ENCODE measurements at regions not wholly inside any gene's neighbourhood (a gene's known extent, or its start where the extent isn't known, plus 50 kb on each side); places are given as distances from the start of the nearest gene placed in this dataset.
"Not testable (repeated sequence)": the region's sequence is repeated elsewhere in the genome, so short reads cannot be mapped to it uniquely, and the experiment has no call there.

GRCh38 chr16:59574296-59574695 lies 840.2 kb upstream of the GOT2 start:
- DNase-seq = no peak

GRCh38 chr16:59573528-59574271 lies 839.6 kb upstream of the GOT2 start:
- DNase-seq = no peak

GRCh38 chr16:59567496-59567895 lies 833.4 kb upstream of the GOT2 start:
- no peak for DNase-seq

- DNase-seq = no peak
Measured at GRCh38 chr16:59566446-59566845, 832.3 kb upstream of the GOT2 start.

- no peak for DNase-seq
Measured at GRCh38 chr16:59558679-59559078, 824.6 kb upstream of the GOT2 start.

- DNase-seq = no peak
Measured at GRCh38 chr16:59552164-59552563, 818.0 kb upstream of the GOT2 start.

GRCh38 chr16:59545721-59546120 lies 811.6 kb upstream of the GOT2 start:
- no peak for DNase-seq

GRCh38 chr16:59543641-59544040 lies 809.5 kb upstream of the GOT2 start:
- DNase-seq = no peak

- DNase-seq = no peak
Measured at GRCh38 chr16:59540621-59541020, 806.5 kb upstream of the GOT2 start.

GRCh38 chr16:59535298-59535697 lies 801.2 kb upstream of the GOT2 start:
- DNase-seq = no peak

GRCh38 chr16:59527206-59527997 lies 793.3 kb upstream of the GOT2 start:
- DNase-seq = no peak

- DNase-seq = no peak
Measured at GRCh38 chr16:59522826-59523225, 788.7 kb upstream of the GOT2 start.

- DNase-seq = not testable (repeated sequence)
Measured at GRCh38 chr16:59518721-59519120, 784.6 kb upstream of the GOT2 start.

GRCh38 chr16:59514651-59515050 lies 780.5 kb upstream of the GOT2 start:
- DNase-seq = no peak

GRCh38 chr16:59510008-59510424 lies 775.9 kb upstream of the GOT2 start:
- no peak for DNase-seq

GRCh38 chr16:59500601-59501000 lies 766.5 kb upstream of the GOT2 start:
- no peak for DNase-seq

- DNase-seq = no peak
Measured at GRCh38 chr16:59487067-59487466, 753.0 kb upstream of the GOT2 start.

- DNase-seq = no peak
Measured at GRCh38 chr16:59484833-59485516, 750.9 kb upstream of the GOT2 start.

- no peak for DNase-seq
Measured at GRCh38 chr16:59478838-59479237, 744.7 kb upstream of the GOT2 start.

GRCh38 chr16:59470556-59470955 lies 736.4 kb upstream of the GOT2 start:
- no peak for DNase-seq

- no peak for DNase-seq
Measured at GRCh38 chr16:59469266-59469665, 735.1 kb upstream of the GOT2 start.

- no peak for DNase-seq
Measured at GRCh38 chr16:59463776-59464175, 729.7 kb upstream of the GOT2 start.

GRCh38 chr16:59459806-59460205 lies 725.7 kb upstream of the GOT2 start:
- no peak for DNase-seq

- DNase-seq = no peak
Measured at GRCh38 chr16:59455497-59455896, 721.4 kb upstream of the GOT2 start.
